ENCODE measurements at regions not wholly inside any gene's neighbourhood (a gene's known extent, or its start where the extent isn't known, plus 50 kb on each side); places are given as distances from the start of the nearest gene placed in this dataset.

GRCh38 chr10:105982735-105983134 is 1181.8 kb downstream of the SORCS1 start:
- no peak for TF ChIP-seq EP300 (IDR thresholded peaks at IDR 0.05)
- no peak for TF ChIP-seq CTCF (IDR thresholded peaks at IDR 0.05)
- TF ChIP-seq POLR2A (IDR thresholded peaks at IDR 0.05): no peak

Data from suprapubic skin (tissue), 3 donors.